ENCODE measurements at regions not wholly inside any gene's neighbourhood (a gene's known extent, or its start where the extent isn't known, plus 50 kb on each side); places are given as distances from the start of the nearest gene placed in this dataset.

DNA sequence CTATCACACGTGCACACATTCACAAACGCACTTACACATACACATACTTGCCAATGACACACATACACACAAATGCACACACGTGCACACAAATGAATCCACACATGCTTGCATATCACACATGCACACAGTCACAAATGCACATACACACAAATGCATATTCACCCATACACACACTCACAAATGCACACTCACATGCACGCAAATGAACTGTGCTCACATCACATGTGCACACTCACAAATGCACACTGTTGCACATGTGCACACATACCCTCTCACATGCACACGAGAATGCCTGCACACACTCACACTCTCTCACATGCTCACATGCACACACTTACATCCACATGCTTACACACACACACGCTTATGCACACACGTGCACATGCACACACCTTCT lies 368.1 kb downstream of the EIPR1 start:
- peaks cover 0 to 50% (median 0%) of the 10 kb centered on the region in 7 donors for H3K27me3 ChIP-seq (replicated peaks in 1 of 7)
- H3K9me3 ChIP-seq = peaks cover 0 to 31% (median 23%) of the 10 kb centered on the region in 8 donors
- H3K27ac ChIP-seq = no peak overlapping the region
- H3K36me3 ChIP-seq = no peaks in the 10 kb centered on the region
- no peaks in the 10 kb centered on the region for H3K4me1 ChIP-seq
- no peak overlapping the region for H3K4me3 ChIP-seq
- 75 to 92% (median 79%) methylated on average over 6 to 7 of the region's 7 CpGs for WGBS, 5 donors
- TF ChIP-seq, protein P1, sequence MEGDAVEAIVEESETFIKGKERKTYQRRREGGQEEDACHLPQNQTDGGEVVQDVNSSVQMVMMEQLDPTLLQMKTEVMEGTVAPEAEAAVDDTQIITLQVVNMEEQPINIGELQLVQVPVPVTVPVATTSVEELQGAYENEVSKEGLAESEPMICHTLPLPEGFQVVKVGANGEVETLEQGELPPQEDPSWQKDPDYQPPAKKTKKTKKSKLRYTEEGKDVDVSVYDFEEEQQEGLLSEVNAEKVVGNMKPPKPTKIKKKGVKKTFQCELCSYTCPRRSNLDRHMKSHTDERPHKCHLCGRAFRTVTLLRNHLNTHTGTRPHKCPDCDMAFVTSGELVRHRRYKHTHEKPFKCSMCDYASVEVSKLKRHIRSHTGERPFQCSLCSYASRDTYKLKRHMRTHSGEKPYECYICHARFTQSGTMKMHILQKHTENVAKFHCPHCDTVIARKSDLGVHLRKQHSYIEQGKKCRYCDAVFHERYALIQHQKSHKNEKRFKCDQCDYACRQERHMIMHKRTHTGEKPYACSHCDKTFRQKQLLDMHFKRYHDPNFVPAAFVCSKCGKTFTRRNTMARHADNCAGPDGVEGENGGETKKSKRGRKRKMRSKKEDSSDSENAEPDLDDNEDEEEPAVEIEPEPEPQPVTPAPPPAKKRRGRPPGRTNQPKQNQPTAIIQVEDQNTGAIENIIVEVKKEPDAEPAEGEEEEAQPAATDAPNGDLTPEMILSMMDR (IDR thresholded peaks at IDR 0.05 in 8 of 11, conservative IDR thresholded peaks at IDR 0.05 in 3 of 11) = no peak
- TF ChIP-seq POLR2AphosphoS5 (IDR thresholded peaks at IDR 0.05) = no peak
- TF ChIP-seq POLR2A (IDR thresholded peaks at IDR 0.05) = no peak
- intact Hi-C loops (cut with DNase I; ENCODE audit: low total_unique reads) = loop anchor here (10.0 kb wide), 1 partner anchor 295 kb away; no protein-coding TSS in a partner anchor
- DNase-seq = no peak

- Histone ChIP-seq H3K36me3 (no peaks in the 10 kb centered on the region), H3K4me1 (no peaks in the 10 kb centered on the region), H3K27me3 (replicated peaks in 1 of 7) (peaks cover 0 to 50% (median 0%) of the 10 kb centered on the region in 7 donors), H3K27ac (no peak overlapping the region), H3K4me3 (no peak overlapping the region), H3K9me3 (peaks cover 0 to 26% (median 19%) of the 10 kb centered on the region in 8 donors)
- TF ChIP-seq, protein P1 (IDR thresholded peaks at IDR 0.05 in 8 of 11, conservative IDR thresholded peaks at IDR 0.05 in 3 of 11) = no peak
- TF ChIP-seq POLR2AphosphoS5 (IDR thresholded peaks at IDR 0.05) = no peak
- no peak for TF ChIP-seq POLR2A (IDR thresholded peaks at IDR 0.05)
- intact Hi-C loops (cut with DNase I; ENCODE audit: low total_unique reads) = loop anchor here (10.0 kb wide), 1 partner anchor 296 kb away; no protein-coding TSS in a partner anchor
- no peak for DNase-seq
- 51 to 66% (median 63%) methylated on average over 8 of the region's 8 CpGs for WGBS, 5 donors
Observed at GRCh38 chr2:3009005-3009404, 368.6 kb downstream of the EIPR1 start.

DNA sequence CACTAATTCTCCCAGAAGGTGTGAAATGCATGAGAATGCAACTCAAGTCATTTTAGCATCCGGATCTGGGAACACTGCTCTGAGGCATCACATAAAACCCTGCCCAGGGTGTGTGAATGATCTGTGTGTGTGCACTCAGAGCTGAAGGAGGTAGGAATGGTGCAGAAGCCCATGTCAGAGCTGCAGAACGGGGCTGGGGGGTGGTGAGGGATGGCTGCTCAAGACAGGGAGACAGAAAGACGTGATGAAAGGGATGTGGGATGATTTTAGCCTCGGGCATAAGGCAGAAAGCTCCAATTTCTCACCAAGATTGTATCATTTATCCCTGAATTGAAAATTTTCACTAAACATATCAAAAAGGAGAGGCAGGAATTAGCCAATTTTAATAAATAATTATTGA lies 369.1 kb downstream of the EIPR1 start:
- DNase-seq = no peak
- 51 to 66% (median 57%) methylated on average over 4 of the region's 4 CpGs for WGBS, 5 donors

DNA sequence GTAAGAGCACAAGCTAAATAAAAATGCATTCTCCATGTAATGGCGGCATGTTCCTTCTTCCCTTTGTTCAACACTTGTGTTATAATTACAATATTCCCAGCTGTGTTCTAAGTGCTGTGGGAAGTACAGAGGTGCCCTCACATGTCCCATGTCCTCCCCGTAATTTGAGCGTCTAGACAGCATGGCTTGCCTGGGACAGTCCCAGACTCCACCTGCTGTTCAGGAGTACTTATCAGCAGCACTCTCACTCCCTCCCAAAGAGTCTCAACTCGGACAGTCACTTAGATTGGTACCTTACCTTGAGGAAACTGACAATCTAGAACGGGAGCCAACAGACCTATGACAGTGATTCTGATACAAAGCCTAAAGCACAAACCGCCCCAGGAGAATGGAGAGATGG lies 370.5 kb downstream of the EIPR1 start:
- TF ChIP-seq POLR2A (IDR thresholded peaks at IDR 0.05) (no peak), POLR2AphosphoS5 (IDR thresholded peaks at IDR 0.05) (no peak)
- TF ChIP-seq, protein P1 (IDR thresholded peaks at IDR 0.05 in 8 of 11, conservative IDR thresholded peaks at IDR 0.05 in 3 of 11) = no peak
- no peak for DNase-seq
- WGBS, 5 donors = 80 to 95% (median 86%) methylated on average over 6 of the region's 6 CpGs

More for the DNA sequence above, 369.1 kb downstream of the EIPR1 start:
- TF ChIP-seq, protein P1 (IDR thresholded peaks at IDR 0.05 in 8 of 11, conservative IDR thresholded peaks at IDR 0.05 in 3 of 11) = no peak
- no peak for TF ChIP-seq POLR2A (IDR thresholded peaks at IDR 0.05)
- TF ChIP-seq POLR2AphosphoS5 (IDR thresholded peaks at IDR 0.05) = no peak
- Histone ChIP-seq H3K4me1 (no peaks in the 10 kb centered on the region), H3K27ac (no peak overlapping the region), H3K36me3 (no peaks in the 10 kb centered on the region), H3K9me3 (peaks cover 0 to 22% (median 14%) of the 10 kb centered on the region in 8 donors), H3K27me3 (replicated peaks in 1 of 7) (peaks cover 0 to 50% (median 0%) of the 10 kb centered on the region in 7 donors), H3K4me3 (no peak overlapping the region)
- intact Hi-C loops (cut with DNase I; ENCODE audit: low total_unique reads) = loop anchor here (10.0 kb wide), 1 partner anchor 296 kb away; no protein-coding TSS in a partner anchor

More for the DNA sequence above, 370.5 kb downstream of the EIPR1 start:
- no peaks in the 10 kb centered on the region for H3K36me3 ChIP-seq
- peaks cover 0 to 8% (median 1%) of the 10 kb centered on the region in 8 donors for H3K9me3 ChIP-seq
- no peak overlapping the region for H3K4me3 ChIP-seq
- H3K4me1 ChIP-seq = no peaks in the 10 kb centered on the region
- intact Hi-C loops (cut with DNase I; ENCODE audit: low total_unique reads) = loop anchor here (10.0 kb wide), 1 partner anchor 298 kb away; no protein-coding TSS in a partner anchor
- peaks cover 0 to 50% (median 0%) of the 10 kb centered on the region in 7 donors for H3K27me3 ChIP-seq (replicated peaks in 1 of 7)
- H3K27ac ChIP-seq = no peak overlapping the region

All from spleen (tissue), 11 donors.